ENCODE measurements at regions not wholly inside any gene's neighbourhood (a gene's known extent, or its start where the extent isn't known, plus 50 kb on each side); places are given as distances from the start of the nearest gene placed in this dataset.

DNA sequence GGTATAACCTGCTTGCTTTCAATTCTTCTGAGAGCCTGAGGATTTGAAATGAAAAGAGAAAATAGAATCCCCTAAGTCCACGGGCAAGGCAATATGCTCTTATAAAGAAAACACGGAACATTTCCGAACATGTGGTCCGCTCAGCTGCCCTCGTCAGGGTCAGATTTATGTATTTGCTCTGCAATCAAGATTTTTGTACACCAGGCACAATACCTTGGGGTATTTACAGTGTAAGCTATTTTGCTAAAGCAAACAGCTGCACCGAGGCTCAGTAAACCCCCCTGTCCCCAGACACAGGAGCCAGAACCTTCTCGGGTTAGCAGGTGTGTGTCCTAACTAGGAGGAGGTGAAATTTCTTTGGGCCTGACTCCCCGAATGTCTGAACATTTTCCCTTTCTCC lies 155.8 kb upstream of the LRIG1 start:
- TF ChIP-seq, protein P1, sequence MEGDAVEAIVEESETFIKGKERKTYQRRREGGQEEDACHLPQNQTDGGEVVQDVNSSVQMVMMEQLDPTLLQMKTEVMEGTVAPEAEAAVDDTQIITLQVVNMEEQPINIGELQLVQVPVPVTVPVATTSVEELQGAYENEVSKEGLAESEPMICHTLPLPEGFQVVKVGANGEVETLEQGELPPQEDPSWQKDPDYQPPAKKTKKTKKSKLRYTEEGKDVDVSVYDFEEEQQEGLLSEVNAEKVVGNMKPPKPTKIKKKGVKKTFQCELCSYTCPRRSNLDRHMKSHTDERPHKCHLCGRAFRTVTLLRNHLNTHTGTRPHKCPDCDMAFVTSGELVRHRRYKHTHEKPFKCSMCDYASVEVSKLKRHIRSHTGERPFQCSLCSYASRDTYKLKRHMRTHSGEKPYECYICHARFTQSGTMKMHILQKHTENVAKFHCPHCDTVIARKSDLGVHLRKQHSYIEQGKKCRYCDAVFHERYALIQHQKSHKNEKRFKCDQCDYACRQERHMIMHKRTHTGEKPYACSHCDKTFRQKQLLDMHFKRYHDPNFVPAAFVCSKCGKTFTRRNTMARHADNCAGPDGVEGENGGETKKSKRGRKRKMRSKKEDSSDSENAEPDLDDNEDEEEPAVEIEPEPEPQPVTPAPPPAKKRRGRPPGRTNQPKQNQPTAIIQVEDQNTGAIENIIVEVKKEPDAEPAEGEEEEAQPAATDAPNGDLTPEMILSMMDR (IDR thresholded peaks at IDR 0.05): no peak
- TF ChIP-seq EZH2 (IDR thresholded peaks at IDR 0.05) (no peak), EZH2phosphoT487 (IDR thresholded peaks at IDR 0.05) (no peak)

Data from neural progenitor cell (in vitro differentiated cells).